ENCODE measurements at regions not wholly inside any gene's neighbourhood (a gene's known extent, or its start where the extent isn't known, plus 50 kb on each side); places are given as distances from the start of the nearest gene placed in this dataset.
A peak's percentile ranks its signal among the peaks of the same experiment; 100 is the strongest.

DNA sequence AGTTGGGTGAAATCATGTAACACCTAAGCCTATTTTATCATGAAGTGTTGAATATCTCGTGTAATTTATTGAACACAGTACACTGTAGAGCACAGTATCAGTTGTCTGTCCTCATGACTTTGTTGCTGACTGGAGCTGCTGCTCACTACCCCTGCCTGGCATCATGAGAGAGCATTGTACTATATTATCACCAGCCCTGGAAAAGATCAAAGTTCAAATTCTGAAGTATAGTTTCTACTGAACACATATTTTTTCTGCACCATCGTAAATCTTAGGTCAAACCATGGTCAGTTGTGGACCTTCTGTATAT is 169.3 kb upstream of the RAI14 start:
- DNase-seq, result no peak

DNA sequence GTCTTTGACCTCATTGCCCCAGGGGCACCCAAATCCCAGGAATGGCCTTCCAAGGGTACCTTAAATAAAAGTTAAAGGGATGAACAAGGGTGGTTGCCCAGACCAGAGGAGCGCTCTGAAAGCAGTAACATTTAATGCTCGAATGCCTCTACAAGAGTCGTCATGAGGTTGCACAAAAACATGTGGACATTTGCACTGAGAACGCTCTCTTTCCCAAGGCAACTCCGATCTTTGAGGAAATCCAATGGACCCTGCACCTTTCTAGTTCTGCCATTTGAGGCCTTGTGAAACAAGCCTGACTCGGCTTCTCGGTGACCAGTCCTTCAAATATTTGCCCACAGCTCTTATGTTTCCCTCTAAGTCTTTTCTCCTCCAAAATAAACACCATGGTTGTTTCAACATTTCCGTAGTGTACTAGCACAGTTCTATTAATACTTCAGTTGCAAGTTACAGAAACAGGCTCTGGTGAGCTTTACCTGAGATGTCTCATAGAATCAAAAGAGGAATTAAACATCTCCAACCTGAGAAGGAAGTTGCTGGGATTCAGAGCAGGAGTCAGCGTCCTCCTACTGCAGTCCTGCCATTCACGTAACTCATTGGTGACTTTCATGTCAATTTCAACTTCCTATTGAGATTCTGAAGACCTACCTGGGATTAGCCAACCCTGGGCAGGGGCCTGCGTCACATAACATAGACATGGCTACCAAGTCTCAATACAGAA is 168.8 kb upstream of the RAI14 start:
- DNase-seq, result no peak

DNA sequence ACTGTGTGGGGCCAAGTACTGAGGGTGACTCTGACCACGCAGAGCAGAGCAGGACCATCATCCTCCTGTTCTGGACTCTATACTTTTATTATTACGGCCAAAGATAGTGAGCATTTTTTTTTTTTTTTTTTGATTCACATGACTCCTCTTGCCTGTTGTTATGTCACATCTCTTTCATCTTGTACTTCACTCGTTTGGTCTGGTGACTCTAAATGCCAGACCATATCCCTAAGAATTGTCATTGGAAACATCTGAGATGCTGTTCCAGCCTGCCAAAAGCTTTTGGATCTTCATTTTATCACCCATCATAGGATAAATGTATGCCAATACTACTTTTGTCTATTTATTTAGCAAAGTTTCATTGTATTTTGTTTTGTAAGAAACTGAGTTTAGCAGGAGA is 168.2 kb upstream of the RAI14 start:
- DNase-seq, result no peak

DNA sequence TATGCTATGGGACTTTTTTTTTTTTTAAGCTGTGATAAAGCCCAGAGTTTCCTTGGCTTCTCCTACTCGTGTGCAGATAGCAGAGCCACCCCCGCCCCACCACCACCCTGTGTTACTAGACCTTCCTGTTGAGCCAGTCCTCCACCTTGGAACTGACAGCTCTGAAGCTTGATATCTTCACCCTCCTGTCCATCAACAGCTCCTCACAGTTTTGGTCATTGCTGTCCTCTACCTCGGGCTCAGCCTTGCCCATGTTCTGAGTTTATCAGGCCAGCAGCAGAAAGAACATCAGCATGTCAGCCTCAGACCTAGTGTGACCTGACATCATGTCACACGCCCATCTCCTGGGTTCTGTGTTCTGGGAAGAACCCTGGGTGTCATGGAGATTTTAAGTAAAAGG is 167.1 kb upstream of the RAI14 start:
- no peak for DNase-seq

DNA sequence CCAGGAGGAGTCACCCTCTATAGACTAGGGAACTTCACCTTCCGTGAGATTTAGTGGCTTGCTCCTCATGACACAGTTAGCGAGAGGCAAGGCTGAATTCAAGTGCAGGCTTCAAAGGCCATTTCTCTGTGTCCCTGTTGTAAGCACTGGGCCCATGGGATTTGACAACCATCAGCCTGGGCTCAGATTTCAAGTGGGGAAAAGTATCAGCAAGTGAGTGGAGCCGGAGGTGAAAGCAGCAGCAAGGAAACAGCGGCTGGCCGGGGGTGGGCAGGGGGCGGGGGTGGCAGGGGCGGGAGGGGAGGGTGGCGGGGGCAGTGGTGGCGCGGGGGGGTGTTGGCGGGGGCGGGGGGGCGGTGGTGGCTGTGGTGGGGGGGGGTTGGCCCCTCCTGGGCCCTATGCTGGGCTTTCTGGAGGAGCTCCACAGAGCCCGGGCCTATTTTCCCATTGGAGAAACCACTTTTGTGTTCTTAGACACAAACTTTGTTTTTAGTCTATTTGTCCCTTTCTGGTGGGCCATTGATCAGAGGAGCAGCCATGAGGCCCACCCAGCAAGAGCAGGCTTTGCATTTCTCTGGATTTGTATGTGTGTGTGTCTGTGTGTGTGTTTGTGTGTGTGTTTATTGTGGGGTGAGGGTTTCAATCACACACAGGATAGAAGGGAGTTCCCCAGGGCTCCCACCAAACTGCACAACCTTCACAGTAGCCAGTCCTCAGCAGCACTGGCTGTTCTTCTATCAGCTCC is 165.4 kb upstream of the RAI14 start:
- peak; percentile 53 for DNase-seq

DNA sequence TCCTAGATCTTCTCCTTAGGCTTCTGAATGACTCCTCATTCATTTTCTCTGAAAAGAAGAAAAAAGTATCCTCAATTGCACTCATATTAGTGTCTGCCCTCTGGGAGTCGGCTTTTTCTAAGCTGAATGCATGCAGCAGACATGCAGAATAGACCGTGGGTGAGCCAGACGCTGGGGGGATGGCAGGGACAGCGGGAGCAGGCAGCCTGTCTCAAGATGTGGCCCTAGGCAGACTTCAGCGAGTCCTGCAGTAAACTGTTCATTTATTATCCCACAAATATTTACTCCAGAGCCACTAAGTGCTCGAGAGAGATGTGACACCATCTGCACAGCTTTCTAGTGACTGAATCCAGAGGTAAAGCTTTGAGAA is 164.9 kb upstream of the RAI14 start:
- DNase-seq, result no peak

DNA sequence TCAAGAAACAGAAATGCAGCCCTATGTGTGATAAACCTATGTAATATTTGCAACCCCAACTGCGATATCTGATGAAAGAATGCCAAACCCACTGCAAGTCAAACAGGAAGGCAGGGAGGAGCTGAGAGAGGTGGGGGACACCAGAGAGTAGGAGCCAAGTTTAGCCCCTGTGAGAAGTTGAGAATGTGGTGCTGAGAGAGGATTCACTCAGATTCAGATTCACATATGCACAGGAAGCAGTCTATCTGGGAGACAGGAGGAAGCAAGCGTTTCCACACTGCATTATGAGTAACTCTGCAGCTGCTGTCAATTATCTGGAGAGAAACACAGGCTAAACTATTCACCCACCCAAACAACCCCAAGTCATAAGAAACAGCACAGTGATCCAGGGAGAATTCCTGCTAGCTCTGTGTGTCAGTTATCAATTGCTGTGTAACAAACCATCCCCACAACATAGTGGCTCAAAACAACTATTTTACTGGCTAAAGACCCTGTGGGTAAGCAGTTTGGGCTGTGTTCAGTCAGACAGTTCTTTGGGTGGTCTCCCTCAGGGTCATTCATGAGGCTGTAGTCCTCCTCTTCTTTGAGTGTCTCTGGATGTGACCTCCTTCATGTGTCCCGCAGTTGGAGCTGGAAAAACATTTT is 161.9 kb upstream of the RAI14 start:
- no peak for DNase-seq

DNA sequence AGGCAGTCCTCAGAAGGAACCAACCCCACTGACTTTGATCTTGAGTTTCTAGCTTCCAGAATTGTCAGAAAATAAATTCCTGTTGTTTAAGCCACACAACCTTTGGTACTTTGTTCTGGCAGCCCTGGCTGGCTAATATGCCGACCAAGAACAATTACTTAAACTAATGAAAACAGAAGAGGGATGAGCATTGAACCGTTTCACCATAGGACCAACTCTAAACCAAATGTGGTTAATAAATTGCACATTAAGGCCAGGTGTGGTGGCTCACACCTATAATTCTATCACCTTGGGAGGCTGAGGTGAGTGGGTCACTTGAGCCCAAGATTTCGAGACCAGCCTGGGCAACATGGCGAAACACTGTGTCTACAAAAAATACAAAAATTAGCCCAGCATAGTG is 160.9 kb upstream of the RAI14 start:
- no peak for DNase-seq

DNA sequence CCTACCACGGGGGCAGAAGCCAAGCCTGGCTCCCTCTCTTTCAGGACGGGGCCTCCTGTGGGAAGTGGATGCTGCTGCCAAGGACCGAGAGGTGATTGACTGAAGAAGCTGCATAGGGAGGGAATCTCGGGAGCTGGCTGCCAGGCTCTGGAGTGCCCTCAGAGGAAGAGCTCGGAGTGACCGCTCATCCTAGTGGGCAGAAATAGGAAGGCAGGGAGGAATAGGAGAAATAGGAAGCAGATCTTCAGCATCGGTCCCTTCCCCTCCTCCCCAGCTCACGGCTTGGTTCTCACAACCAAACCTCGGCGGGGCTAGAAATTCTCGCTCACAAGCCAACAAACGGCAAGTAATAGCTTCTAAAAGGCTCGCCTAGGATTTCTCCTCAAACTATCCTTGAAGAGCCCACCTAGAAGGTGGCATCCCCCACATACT is 159.9 kb upstream of the RAI14 start:
- DNase-seq, result no peak

DNA sequence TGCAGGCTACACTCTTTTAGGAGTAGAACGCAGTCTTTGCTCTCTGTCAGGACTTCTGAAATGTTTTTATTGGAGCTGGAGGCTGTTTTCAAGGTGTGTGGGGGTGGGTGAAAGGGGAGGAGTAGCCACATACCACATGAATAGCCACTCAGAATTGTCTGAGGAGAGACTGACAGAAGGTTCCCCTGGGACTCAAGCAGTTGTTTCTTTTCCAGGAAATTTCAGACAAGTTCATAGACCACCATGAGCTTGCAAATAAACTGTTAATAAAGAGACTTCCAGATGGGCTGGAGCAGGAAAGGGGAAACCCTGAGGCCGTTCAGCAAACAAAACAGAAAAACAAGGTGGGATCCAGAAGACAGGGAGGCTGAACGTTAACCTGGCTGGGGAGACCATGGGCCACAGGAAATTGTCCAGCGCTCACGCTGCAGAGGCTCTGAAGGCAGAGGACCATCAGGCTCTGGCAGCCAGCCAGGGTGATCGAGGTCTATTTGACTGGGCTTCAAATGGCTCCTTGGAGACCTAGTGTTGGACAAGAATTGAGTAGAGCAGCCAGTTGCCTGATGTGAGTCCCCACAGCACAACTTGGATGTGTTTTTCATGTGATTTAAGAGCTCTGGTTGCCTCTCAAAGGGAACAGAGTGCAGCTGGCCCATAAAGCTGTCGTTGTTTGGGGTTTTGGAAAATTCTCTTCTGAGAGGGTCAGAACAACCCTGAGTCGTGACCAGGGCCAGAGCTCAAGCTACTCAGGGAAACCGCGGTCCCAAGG is 159.2 kb upstream of the RAI14 start:
- DNase-seq, result peak; percentile 89

DNA sequence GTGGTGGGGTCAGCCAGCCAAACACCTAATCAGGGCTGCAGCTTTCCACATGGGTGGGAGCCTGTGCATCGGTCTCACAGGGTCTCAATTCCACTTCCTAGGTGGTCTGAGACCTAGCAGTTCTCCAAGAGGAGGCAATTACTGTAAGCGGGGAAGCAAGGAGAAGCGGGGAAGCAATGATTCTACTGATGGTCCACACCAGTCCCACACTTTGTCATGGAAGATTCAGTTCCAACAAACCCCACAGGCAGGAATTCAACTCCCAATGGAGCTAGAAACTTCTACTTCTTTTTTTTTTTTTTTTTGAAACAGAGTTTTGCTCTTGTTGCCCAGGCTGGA is 158.7 kb upstream of the RAI14 start:
- no peak for DNase-seq

DNA sequence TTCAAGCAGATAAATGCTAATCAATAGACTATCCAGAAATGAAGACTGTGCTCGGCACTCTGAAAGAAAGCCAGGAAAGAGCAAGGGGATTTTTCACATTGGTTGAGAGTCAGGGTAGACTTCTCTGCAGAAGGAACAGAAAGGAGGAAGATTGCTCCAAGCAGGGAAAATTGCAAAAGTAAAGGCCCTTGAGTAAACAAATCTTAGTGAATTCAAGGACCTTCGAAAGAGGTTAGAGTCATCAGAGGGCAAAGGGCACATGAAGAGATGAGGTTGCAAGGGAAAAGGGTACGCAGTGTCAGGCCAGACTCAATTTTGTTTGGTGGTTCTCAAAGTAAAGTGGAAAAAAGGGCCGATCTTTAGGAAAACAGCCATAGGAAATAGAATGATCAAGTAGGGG is 157.6 kb upstream of the RAI14 start:
- no peak for DNase-seq

DNA sequence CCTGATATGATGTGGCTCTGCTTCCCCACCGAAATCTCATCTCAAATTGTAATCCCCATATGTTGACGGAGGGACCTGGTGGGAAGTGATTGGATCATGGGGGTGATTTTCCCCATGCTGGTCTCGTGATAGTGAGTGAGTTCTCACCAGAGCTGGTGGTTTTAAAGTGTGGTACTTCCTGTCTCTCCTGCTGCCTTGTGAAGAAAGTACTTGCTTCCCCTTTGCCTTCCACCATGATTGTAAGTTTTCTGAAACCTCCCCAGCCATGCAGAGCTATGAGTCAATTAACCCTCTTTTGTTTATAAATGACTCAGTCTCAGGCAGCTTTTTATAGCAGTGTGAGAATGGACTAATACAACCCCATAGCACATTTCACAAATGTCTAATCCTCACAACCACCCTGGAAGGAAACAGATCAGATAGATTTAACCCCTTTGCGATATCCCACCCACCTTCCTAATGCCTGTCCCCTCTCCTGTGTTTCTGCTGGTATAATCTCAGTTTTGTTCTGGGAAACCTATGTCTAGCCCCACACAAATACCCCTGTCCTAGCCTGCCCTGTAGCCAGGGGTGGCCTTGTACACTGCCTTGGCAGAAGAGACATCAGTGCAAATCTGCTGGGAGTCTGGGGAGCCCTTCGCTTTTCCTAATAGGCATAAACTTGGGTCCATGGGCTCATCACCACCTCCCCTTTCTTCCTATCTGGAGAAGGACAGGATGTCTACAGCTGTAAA is 157.0 kb upstream of the RAI14 start:
- no peak for DNase-seq

DNA sequence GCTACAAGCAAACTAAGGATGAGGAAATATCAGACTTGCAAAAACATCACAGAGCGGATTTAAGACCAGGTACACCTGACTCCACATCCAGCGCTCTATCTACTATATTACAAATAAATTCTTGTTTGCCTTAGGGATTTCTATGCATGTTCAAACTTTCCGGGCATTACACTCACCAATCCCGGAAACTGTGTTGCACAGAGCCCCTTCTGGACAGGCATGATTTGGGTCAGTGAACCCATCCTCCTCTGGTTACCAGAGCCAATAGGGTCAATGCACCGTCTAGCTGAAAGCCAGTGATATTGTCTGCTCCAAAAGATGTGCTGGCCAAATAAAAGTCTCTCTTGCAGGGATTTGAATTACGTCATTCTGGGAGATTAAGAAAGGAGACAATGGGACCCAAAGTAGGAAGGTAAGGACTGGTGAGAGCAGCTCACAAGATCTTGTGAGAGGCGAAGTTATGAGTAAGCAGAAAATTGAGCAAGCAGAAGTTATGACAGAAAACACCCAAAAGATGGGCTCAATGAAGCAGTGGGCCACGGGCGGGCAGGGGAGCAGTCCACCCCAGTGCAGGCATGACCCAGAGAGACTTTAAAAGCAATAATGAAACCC is 155.8 kb upstream of the RAI14 start:
- DNase-seq, result no peak

DNA sequence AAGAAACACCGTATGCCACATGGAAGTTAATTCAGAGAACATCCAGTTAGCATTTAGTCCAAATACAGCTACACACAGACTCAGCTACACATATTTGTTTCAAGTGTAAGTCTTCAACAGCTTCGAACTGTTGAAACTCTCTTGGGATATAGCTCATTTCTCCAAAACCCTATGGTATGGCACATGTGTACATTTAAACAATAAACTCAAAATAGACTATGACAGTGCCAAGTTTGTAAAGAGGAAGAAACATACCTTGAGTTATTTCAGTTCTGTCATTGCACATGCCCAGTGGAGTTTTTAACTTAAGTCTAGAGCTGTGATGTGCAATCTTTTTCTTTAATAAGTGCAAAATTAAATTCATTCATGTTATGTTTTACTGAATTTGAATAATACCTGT is 155.1 kb upstream of the RAI14 start:
- DNase-seq, result no peak

DNA sequence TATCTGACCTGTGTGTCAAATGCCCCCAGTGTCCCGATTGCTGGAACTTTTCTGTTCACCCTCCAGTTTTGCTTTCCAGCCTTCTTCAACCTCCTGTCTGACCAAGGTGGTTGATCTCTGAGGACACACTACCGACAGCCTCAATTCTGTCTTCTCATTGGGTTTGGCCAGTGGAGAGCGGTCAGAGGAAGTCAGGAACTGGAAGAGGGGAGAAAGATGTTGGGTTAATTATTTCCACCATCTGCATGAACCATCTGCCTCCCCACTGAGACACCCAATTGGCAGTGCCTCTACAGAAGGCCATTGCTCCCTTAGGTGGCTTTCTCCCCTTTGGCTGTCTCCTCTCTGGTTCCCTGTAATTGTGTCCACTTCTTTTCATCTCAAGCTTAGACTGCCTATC is 154.3 kb upstream of the RAI14 start:
- DNase-seq, result no peak

DNA sequence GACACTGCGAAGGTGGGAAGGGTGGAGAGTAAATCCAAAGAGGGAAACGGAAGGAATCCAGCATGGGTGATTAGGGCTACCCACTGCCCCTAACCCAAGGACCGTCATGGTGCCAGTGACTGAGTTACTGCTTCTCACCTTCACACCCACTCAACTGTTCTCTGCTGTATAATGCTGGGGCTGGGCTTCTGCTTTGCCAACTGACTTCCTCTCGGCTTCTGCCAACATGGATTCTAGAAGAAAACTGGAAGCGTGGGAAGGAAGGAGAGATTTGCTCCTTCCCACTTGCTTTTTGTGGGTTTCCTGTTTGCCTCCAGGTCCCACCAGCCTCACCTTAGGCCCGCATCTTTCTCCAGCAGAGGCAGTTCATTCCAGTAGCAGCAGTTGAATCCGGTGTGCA is 153.5 kb upstream of the RAI14 start:
- no peak for DNase-seq

DNA sequence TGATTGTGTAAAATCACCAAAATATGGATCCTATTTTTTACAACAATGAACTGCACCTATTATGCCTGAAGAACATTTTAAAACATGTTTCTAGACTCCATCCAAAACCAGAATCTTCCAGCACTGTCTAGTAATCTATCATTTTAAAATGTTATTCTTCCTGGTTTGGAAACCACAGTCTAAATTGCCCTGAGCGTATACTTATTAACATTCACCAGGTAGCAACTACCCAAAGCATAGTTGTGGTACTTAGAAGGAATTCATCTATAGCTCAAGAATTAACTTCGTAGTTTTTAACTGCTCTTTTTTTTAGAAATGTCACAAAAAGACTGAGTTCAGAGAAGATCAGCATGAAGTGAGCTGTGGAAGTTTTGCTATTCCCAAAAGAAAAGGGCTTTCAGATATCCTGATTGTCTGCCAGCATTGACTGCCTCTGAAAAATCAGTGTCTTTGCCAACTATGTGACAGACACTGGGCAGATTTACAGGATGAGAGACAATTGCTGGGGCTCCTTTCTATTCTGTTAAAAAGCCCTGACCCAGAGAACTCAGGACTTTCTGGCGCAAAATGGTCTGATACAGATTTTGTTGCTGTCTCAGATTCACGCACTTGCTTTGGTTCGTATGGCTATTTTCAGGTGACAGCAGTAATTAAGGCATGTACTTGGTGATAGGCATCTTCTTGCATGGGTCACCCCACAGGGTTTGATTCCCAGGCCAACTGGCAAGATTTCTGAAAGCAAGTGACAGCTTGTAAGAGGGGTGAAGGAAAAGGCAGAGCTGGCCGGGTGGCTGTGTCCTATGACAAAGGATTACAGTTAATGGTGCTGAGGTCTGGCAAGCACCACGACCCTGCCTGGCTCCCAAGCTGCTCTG is 152.5 kb upstream of the RAI14 start:
- DNase-seq, result no peak

DNA sequence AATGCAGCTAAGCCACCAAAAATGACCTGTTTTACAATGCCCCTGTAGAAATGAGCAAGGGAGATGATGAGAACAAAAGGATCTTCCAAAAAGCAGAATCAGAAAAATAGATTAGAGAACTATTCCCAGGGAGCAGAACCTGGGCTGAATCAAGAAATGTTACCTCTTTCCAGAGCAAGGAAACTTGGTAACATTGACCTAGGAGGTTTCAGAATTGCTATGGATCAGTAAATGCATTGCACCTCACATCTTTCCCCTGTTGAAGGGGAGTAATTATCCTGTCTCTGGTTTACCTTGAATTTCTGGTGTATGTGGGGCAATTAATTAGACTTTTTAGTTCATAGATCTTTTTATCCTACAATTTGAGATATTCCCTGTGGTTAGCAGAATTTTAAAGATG is 151.2 kb upstream of the RAI14 start:
- no peak for DNase-seq

DNA sequence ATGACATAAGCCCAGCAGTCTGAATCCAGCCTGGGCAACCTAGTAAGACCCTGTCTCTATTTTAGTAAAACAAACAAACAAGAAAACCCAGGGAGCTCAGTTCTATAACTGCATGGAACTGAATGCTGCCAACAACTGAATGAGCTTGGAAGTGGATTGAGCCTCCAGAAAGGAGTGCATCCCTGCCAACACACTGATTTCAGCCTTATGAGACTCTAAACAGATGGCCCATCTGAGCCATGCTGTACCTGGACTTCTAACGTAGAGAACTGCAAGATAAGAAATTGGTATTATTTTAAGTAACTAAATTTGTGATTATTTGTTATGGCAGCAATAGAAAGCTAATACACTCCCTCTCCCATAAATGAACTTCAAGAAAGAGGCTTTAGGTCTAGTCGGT is 150.4 kb upstream of the RAI14 start:
- DNase-seq, result no peak

DNA sequence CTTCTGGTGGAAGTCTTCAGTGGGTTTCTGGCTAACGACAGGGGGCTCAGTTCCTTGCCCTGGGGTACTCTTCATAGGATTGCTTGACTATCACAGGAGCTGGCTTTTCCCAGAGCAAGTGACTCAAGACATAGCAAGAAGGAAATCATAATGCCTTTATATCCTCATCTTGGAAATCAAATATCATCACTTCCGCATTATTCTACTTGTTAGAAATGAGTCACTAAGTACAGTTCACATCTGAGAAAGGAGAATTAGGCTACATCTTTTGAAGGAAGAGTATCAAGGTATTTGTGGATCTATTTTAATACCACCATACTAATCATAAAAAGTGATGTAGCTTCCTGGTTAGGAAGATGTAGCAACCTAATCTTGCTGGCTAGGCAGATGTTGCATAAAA is 148.2 kb upstream of the RAI14 start:
- no peak for DNase-seq

Measured in left kidney (tissue), 1 donor.